SJCRH30 (cell line): ENCODE measurements at regions not wholly inside any gene's neighbourhood (a gene's known extent, or its start where the extent isn't known, plus 50 kb on each side); places are given as distances from the start of the nearest gene placed in this dataset.

Experiments used
- DNase-seq, 2 experiments: peaks; one replicate each; pipeline ENCODE4 v3.0.0-alpha.2; 2015 to 2020
- H3K27ac ChIP-seq: fragments of 250-450 bp; sonication (Bioruptor Pico); 2 replicates; pipeline ENCODE4 v1.5.1; 2020; ENCODE audit warnings: mild to moderate bottlenecking, moderate library complexity
- H3K27me3 ChIP-seq: fragments of 250-450 bp; sonication (Bioruptor Pico); 2 replicates; pipeline ENCODE4 v1.5.1; 2020; ENCODE audit warnings: mild to moderate bottlenecking, moderate library complexity
- H3K36me3 ChIP-seq: fragments of 250-450 bp; sonication (Bioruptor Pico); 2 replicates; pipeline ENCODE4 v1.5.1; 2020; ENCODE audit warnings: mild to moderate bottlenecking, moderate library complexity
- H3K4me1 ChIP-seq: fragments of 250-450 bp; sonication (Bioruptor Pico); 2 replicates; pipeline ENCODE4 v1.5.1; 2020; ENCODE audit warnings: mild to moderate bottlenecking, moderate library complexity
- H3K4me3 ChIP-seq: fragments of 250-450 bp; sonication (Bioruptor Pico); 2 replicates; pipeline ENCODE4 v1.5.1; 2020; ENCODE audit warnings: mild to moderate bottlenecking, moderate library complexity
- H3K9me3 ChIP-seq: fragments of 250-450 bp; sonication (Bioruptor Pico); replicated peaks from 2 replicates; pipeline ENCODE4 v1.5.1; 2020; ENCODE audit warnings: mild to moderate bottlenecking, moderate library complexity

GRCh38 chr20:24813496-24813895 lies 135.6 kb upstream of the CST7 start:
- Histone ChIP-seq H3K36me3 (no peaks in the 10 kb centered on the region), H3K9me3 (no peaks in the 10 kb centered on the region), H3K4me1 (no peaks in the 10 kb centered on the region), H3K27me3 (0 out of 2 replicates have a peak, but pooled peaks cover 4% of the 10 kb centered on the region), H3K27ac (no peak overlapping the region), H3K4me3 (no peak overlapping the region)
- DNase-seq = no peak

GRCh38 chr20:24813936-24814335 lies 135.1 kb upstream of the CST7 start:
- no peaks in the 10 kb centered on the region for H3K36me3 ChIP-seq

GRCh38 chr20:24814556-24815195 lies 134.4 kb upstream of the CST7 start:
- Histone ChIP-seq H3K4me1 (no peaks in the 10 kb centered on the region), H3K27ac (no peak overlapping the region), H3K27me3 (0 out of 2 replicates have a peak, but pooled peaks cover 4% of the 10 kb centered on the region), H3K36me3 (no peaks in the 10 kb centered on the region), H3K4me3 (no peak overlapping the region), H3K9me3 (no peaks in the 10 kb centered on the region)
- no peak for DNase-seq

More at GRCh38 chr20:24813936-24814335, 135.1 kb upstream of the CST7 start:
- Histone ChIP-seq H3K4me1 (no peaks in the 10 kb centered on the region), H3K9me3 (no peaks in the 10 kb centered on the region), H3K27ac (no peak overlapping the region), H3K27me3 (0 out of 2 replicates have a peak, but pooled peaks cover 4% of the 10 kb centered on the region), H3K4me3 (no peak overlapping the region)
- DNase-seq = no peak

- Histone ChIP-seq H3K4me1 (no peaks in the 10 kb centered on the region), H3K4me3 (no peak overlapping the region), H3K9me3 (no peaks in the 10 kb centered on the region), H3K36me3 (no peaks in the 10 kb centered on the region), H3K27ac (no peak overlapping the region), H3K27me3 (0 out of 2 replicates have a peak, but pooled peaks cover 4% of the 10 kb centered on the region)
- no peak for DNase-seq
These were observed 133.8 kb upstream of the CST7 start for GRCh38 chr20:24815196-24815815.

GRCh38 chr20:24815931-24816330 lies 133.1 kb upstream of the CST7 start:
- no peak for DNase-seq
- Histone ChIP-seq H3K9me3 (no peaks in the 10 kb centered on the region), H3K4me3 (no peak overlapping the region), H3K36me3 (no peaks in the 10 kb centered on the region), H3K4me1 (no peaks in the 10 kb centered on the region), H3K27ac (no peak overlapping the region), H3K27me3 (0 out of 2 replicates have a peak, but pooled peaks cover 4% of the 10 kb centered on the region)

GRCh38 chr20:24816431-24816830 lies 132.6 kb upstream of the CST7 start:
- no peaks in the 10 kb centered on the region for H3K9me3 ChIP-seq
- H3K27ac ChIP-seq = no peak overlapping the region
- H3K36me3 ChIP-seq = no peaks in the 10 kb centered on the region
- H3K27me3 ChIP-seq = 0 out of 2 replicates have a peak, but pooled peaks cover 4% of the 10 kb centered on the region
- no peaks in the 10 kb centered on the region for H3K4me1 ChIP-seq
- no peak for DNase-seq
- H3K4me3 ChIP-seq = no peak overlapping the region

GRCh38 chr20:24816907-24817306 lies 132.2 kb upstream of the CST7 start:
- Histone ChIP-seq H3K9me3 (no peaks in the 10 kb centered on the region), H3K27me3 (0 out of 2 replicates have a peak, but pooled peaks cover 4% of the 10 kb centered on the region), H3K27ac (no peak overlapping the region), H3K4me1 (no peaks in the 10 kb centered on the region), H3K4me3 (no peak overlapping the region), H3K36me3 (no peaks in the 10 kb centered on the region)
- no peak for DNase-seq

GRCh38 chr20:24817351-24817750 lies 131.7 kb upstream of the CST7 start:
- H3K4me1 ChIP-seq = no peaks in the 10 kb centered on the region
- no peak for DNase-seq
- H3K27ac ChIP-seq = no peak overlapping the region
- no peaks in the 10 kb centered on the region for H3K9me3 ChIP-seq
- H3K27me3 ChIP-seq = 0 out of 2 replicates have a peak, but pooled peaks cover 4% of the 10 kb centered on the region
- H3K36me3 ChIP-seq = no peaks in the 10 kb centered on the region
- no peak overlapping the region for H3K4me3 ChIP-seq

GRCh38 chr20:24818056-24818455 lies 131.0 kb upstream of the CST7 start:
- no peaks in the 10 kb centered on the region for H3K36me3 ChIP-seq
- H3K4me3 ChIP-seq = no peak overlapping the region
- no peaks in the 10 kb centered on the region for H3K4me1 ChIP-seq
- H3K27ac ChIP-seq = no peak overlapping the region
- peaks cover 9% of the 10 kb centered on the region; the same call in 1 of the 2 replicates for H3K27me3 ChIP-seq
- no peak for DNase-seq
- H3K9me3 ChIP-seq = no peaks in the 10 kb centered on the region

- Histone ChIP-seq H3K27ac (no peak overlapping the region), H3K27me3 (peaks cover 5% of the 10 kb centered on the region; the same call in 1 of the 2 replicates), H3K4me1 (no peaks in the 10 kb centered on the region), H3K36me3 (no peaks in the 10 kb centered on the region), H3K9me3 (no peaks in the 10 kb centered on the region), H3K4me3 (no peak overlapping the region)
- no peak for DNase-seq
These were observed 129.6 kb upstream of the CST7 start for GRCh38 chr20:24819331-24819965.

GRCh38 chr20:24820345-24820744 lies 128.7 kb upstream of the CST7 start:
- Histone ChIP-seq H3K4me1 (no peaks in the 10 kb centered on the region), H3K27me3 (peaks cover 5% of the 10 kb centered on the region; the same call in 1 of the 2 replicates), H3K27ac (no peak overlapping the region), H3K9me3 (no peaks in the 10 kb centered on the region), H3K36me3 (no peaks in the 10 kb centered on the region), H3K4me3 (no peak overlapping the region)
- DNase-seq = no peak

GRCh38 chr20:24821391-24821790 lies 127.7 kb upstream of the CST7 start:
- Histone ChIP-seq H3K4me1 (no peaks in the 10 kb centered on the region), H3K27ac (no peak overlapping the region), H3K36me3 (no peaks in the 10 kb centered on the region), H3K27me3 (peaks cover 5% of the 10 kb centered on the region; the same call in 1 of the 2 replicates), H3K4me3 (no peak overlapping the region), H3K9me3 (no peaks in the 10 kb centered on the region)
- no peak for DNase-seq

- no peaks in the 10 kb centered on the region for H3K36me3 ChIP-seq
- H3K4me3 ChIP-seq = no peak overlapping the region
- H3K27ac ChIP-seq = no peak overlapping the region
- H3K27me3 ChIP-seq = peaks cover 9% of the 10 kb centered on the region; the same call in 1 of the 2 replicates
- no peaks in the 10 kb centered on the region for H3K4me1 ChIP-seq
- DNase-seq = no peak
- no peaks in the 10 kb centered on the region for H3K9me3 ChIP-seq
These were observed 125.8 kb upstream of the CST7 start for GRCh38 chr20:24823176-24823784.

- Histone ChIP-seq H3K4me3 (no peak overlapping the region), H3K9me3 (no peaks in the 10 kb centered on the region), H3K27ac (no peak overlapping the region), H3K27me3 (peaks cover 9% of the 10 kb centered on the region; the same call in 1 of the 2 replicates), H3K4me1 (no peaks in the 10 kb centered on the region), H3K36me3 (no peaks in the 10 kb centered on the region)
- DNase-seq = no peak
These were observed 124.9 kb upstream of the CST7 start for GRCh38 chr20:24823989-24824693.
